ENCODE measurements at regions not wholly inside any gene's neighbourhood (a gene's known extent, or its start where the extent isn't known, plus 50 kb on each side); places are given as distances from the start of the nearest gene placed in this dataset.

- WGBS (ENCODE audit: insufficient coverage): 100% methylated on average over 2 of the region's 2 CpGs
- Histone ChIP-seq H3K9me3 (ENCODE audit: control extremely low read depth in 1 of 5, control insufficient read depth in 4 of 5, insufficient read depth in 2 of 5, low read depth in 1 of 5, low read length in 4 of 5) (peaks cover 0 to 8% (median 2%) of the 10 kb centered on the region in 5 experiments), H3K4me3 (ENCODE audit: control insufficient read depth in 1 of 7, extremely low read depth in 1 of 7, insufficient read depth in 4 of 7, low read depth in 2 of 7, low read length in 6 of 7) (no peak overlapping the region), H3K27ac (ENCODE audit: insufficient read depth in 1 of 2, low read depth in 1 of 2, low read length in 2 of 2, poor library complexity in 1 of 2, severe bottlenecking in 2 of 2) (no peak overlapping the region), H3K27me3 (replicated peaks in 2 of 5; ENCODE audit: control insufficient read depth in 4 of 5, insufficient read depth in 5 of 5, low read length in 4 of 5) (no peaks in the 10 kb centered on the region), H3K36me3 (ENCODE audit: control insufficient read depth in 4 of 4, insufficient read depth in 4 of 4, low read length in 3 of 4) (no peaks in the 10 kb centered on the region), H3K4me1 (ENCODE audit: control extremely low read depth in 1 of 4, control insufficient read depth in 4 of 4, insufficient read depth in 4 of 4, low read length in 3 of 4) (no peaks in the 10 kb centered on the region)
- ChIA-PET CTCF (no interaction called here), POLR2A (no interaction called here)
- no peak for DNase-seq
Measured at GRCh38 chr7:18234519-18234918, 206.9 kb upstream of the PRPS1L1 start.

- Histone ChIP-seq H3K9me3 (ENCODE audit: control extremely low read depth in 1 of 5, control insufficient read depth in 4 of 5, insufficient read depth in 2 of 5, low read depth in 1 of 5, low read length in 4 of 5) (peaks cover 0 to 8% (median 2%) of the 10 kb centered on the region in 5 experiments), H3K27ac (ENCODE audit: insufficient read depth in 1 of 2, low read depth in 1 of 2, low read length in 2 of 2, poor library complexity in 1 of 2, severe bottlenecking in 2 of 2) (no peak overlapping the region), H3K27me3 (replicated peaks in 2 of 5; ENCODE audit: control insufficient read depth in 4 of 5, insufficient read depth in 5 of 5, low read length in 4 of 5) (no peaks in the 10 kb centered on the region), H3K4me1 (ENCODE audit: control extremely low read depth in 1 of 4, control insufficient read depth in 4 of 4, insufficient read depth in 4 of 4, low read length in 3 of 4) (no peaks in the 10 kb centered on the region), H3K4me3 (ENCODE audit: control insufficient read depth in 1 of 7, extremely low read depth in 1 of 7, insufficient read depth in 4 of 7, low read depth in 2 of 7, low read length in 6 of 7) (no peak overlapping the region), H3K36me3 (ENCODE audit: control insufficient read depth in 4 of 4, insufficient read depth in 4 of 4, low read length in 3 of 4) (no peaks in the 10 kb centered on the region)
- ChIA-PET POLR2A (no interaction called here), CTCF (no interaction called here)
- WGBS (ENCODE audit: insufficient coverage): 92% methylated on average over 2 of the region's 2 CpGs
- no peak for DNase-seq
Measured at GRCh38 chr7:18235819-18236218, 208.2 kb upstream of the PRPS1L1 start.

GRCh38 chr7:18239212-18239611 lies 211.6 kb upstream of the PRPS1L1 start:
- CTCF ChIA-PET: no interaction called here
- no peak overlapping the region for H3K4me3 ChIP-seq (ENCODE audit: control insufficient read depth in 1 of 7, extremely low read depth in 1 of 7, insufficient read depth in 4 of 7, low read depth in 2 of 7, low read length in 6 of 7)
- 83% methylated on average over 1 of the region's 3 CpGs for WGBS (ENCODE audit: insufficient coverage)
- no peaks in the 10 kb centered on the region for H3K4me1 ChIP-seq (ENCODE audit: control extremely low read depth in 1 of 4, control insufficient read depth in 4 of 4, insufficient read depth in 4 of 4, low read length in 3 of 4)
- no peaks in the 10 kb centered on the region for H3K36me3 ChIP-seq (ENCODE audit: control insufficient read depth in 4 of 4, insufficient read depth in 4 of 4, low read length in 3 of 4)
- POLR2A ChIA-PET: no interaction called here
- no peak overlapping the region for H3K27ac ChIP-seq (ENCODE audit: insufficient read depth in 1 of 2, low read depth in 1 of 2, low read length in 2 of 2, poor library complexity in 1 of 2, severe bottlenecking in 2 of 2)
- no peaks in the 10 kb centered on the region for H3K27me3 ChIP-seq (replicated peaks in 2 of 5; ENCODE audit: control insufficient read depth in 4 of 5, insufficient read depth in 5 of 5, low read length in 4 of 5)
- DNase-seq: no peak
- peaks cover 0 to 8% (median 2%) of the 10 kb centered on the region in 5 experiments for H3K9me3 ChIP-seq (ENCODE audit: control extremely low read depth in 1 of 5, control insufficient read depth in 4 of 5, insufficient read depth in 2 of 5, low read depth in 1 of 5, low read length in 4 of 5)

GRCh38 chr7:18241543-18242231 lies 214.0 kb upstream of the PRPS1L1 start:
- Histone ChIP-seq H3K27ac (ENCODE audit: insufficient read depth in 1 of 2, low read depth in 1 of 2, low read length in 2 of 2, poor library complexity in 1 of 2, severe bottlenecking in 2 of 2) (no peak overlapping the region), H3K4me3 (ENCODE audit: control insufficient read depth in 1 of 7, extremely low read depth in 1 of 7, insufficient read depth in 4 of 7, low read depth in 2 of 7, low read length in 6 of 7) (no peak overlapping the region), H3K27me3 (replicated peaks in 2 of 5; ENCODE audit: control insufficient read depth in 4 of 5, insufficient read depth in 5 of 5, low read length in 4 of 5) (no peaks in the 10 kb centered on the region), H3K36me3 (ENCODE audit: control insufficient read depth in 4 of 4, insufficient read depth in 4 of 4, low read length in 3 of 4) (no peaks in the 10 kb centered on the region), H3K9me3 (ENCODE audit: control extremely low read depth in 1 of 5, control insufficient read depth in 4 of 5, insufficient read depth in 2 of 5, low read depth in 1 of 5, low read length in 4 of 5) (peaks cover 0 to 13% (median 2%) of the 10 kb centered on the region in 5 experiments), H3K4me1 (ENCODE audit: control extremely low read depth in 1 of 4, control insufficient read depth in 4 of 4, insufficient read depth in 4 of 4, low read length in 3 of 4) (no peaks in the 10 kb centered on the region)
- 94% methylated on average over 2 of the region's 3 CpGs for WGBS (ENCODE audit: insufficient coverage)
- CTCF ChIA-PET: no interaction called here
- DNase-seq: no peak
- POLR2A ChIA-PET: no interaction called here

- DNase-seq: no peak
- Histone ChIP-seq H3K27ac (ENCODE audit: insufficient read depth in 1 of 2, low read depth in 1 of 2, low read length in 2 of 2, poor library complexity in 1 of 2, severe bottlenecking in 2 of 2) (no peak overlapping the region), H3K27me3 (replicated peaks in 2 of 5; ENCODE audit: control insufficient read depth in 4 of 5, insufficient read depth in 5 of 5, low read length in 4 of 5) (no peaks in the 10 kb centered on the region), H3K4me3 (ENCODE audit: control insufficient read depth in 1 of 7, extremely low read depth in 1 of 7, insufficient read depth in 4 of 7, low read depth in 2 of 7, low read length in 6 of 7) (no peak overlapping the region), H3K36me3 (ENCODE audit: control insufficient read depth in 4 of 4, insufficient read depth in 4 of 4, low read length in 3 of 4) (no peaks in the 10 kb centered on the region), H3K9me3 (ENCODE audit: control extremely low read depth in 1 of 5, control insufficient read depth in 4 of 5, insufficient read depth in 2 of 5, low read depth in 1 of 5, low read length in 4 of 5) (peaks cover 0 to 12% (median 3%) of the 10 kb centered on the region in 5 experiments), H3K4me1 (ENCODE audit: control extremely low read depth in 1 of 4, control insufficient read depth in 4 of 4, insufficient read depth in 4 of 4, low read length in 3 of 4) (no peaks in the 10 kb centered on the region)
- 100% methylated on average over 3 of the region's 3 CpGs for WGBS (ENCODE audit: insufficient coverage)
- POLR2A ChIA-PET: no interaction called here
- CTCF ChIA-PET: no interaction called here
Measured at GRCh38 chr7:18243731-18244130, 216.1 kb upstream of the PRPS1L1 start.

GRCh38 chr7:18250133-18250532 lies 222.5 kb upstream of the PRPS1L1 start:
- peaks cover 0 to 36% (median 15%) of the 10 kb centered on the region in 5 experiments for H3K9me3 ChIP-seq (ENCODE audit: control extremely low read depth in 1 of 5, control insufficient read depth in 4 of 5, insufficient read depth in 2 of 5, low read depth in 1 of 5, low read length in 4 of 5)
- H3K4me3 ChIP-seq (ENCODE audit: control insufficient read depth in 1 of 7, extremely low read depth in 1 of 7, insufficient read depth in 4 of 7, low read depth in 2 of 7, low read length in 6 of 7): no peak overlapping the region
- H3K36me3 ChIP-seq (ENCODE audit: control insufficient read depth in 4 of 4, insufficient read depth in 4 of 4, low read length in 3 of 4): no peaks in the 10 kb centered on the region
- DNase-seq: no peak
- CTCF ChIA-PET: no interaction called here
- H3K27ac ChIP-seq (ENCODE audit: insufficient read depth in 1 of 2, low read depth in 1 of 2, low read length in 2 of 2, poor library complexity in 1 of 2, severe bottlenecking in 2 of 2): no peak overlapping the region
- no peaks in the 10 kb centered on the region for H3K27me3 ChIP-seq (replicated peaks in 2 of 5; ENCODE audit: control insufficient read depth in 4 of 5, insufficient read depth in 5 of 5, low read length in 4 of 5)
- POLR2A ChIA-PET: no interaction called here
- H3K4me1 ChIP-seq (ENCODE audit: control extremely low read depth in 1 of 4, control insufficient read depth in 4 of 4, insufficient read depth in 4 of 4, low read length in 3 of 4): no peaks in the 10 kb centered on the region

GRCh38 chr7:18257711-18258110 lies 230.1 kb upstream of the PRPS1L1 start:
- WGBS (ENCODE audit: insufficient coverage): no CpG with 5 or more reads among the region's 2 CpGs
- H3K9me3 ChIP-seq (ENCODE audit: control extremely low read depth in 1 of 5, control insufficient read depth in 4 of 5, insufficient read depth in 2 of 5, low read depth in 1 of 5, low read length in 4 of 5): peaks cover 0 to 28% (median 9%) of the 10 kb centered on the region in 5 experiments
- H3K36me3 ChIP-seq (ENCODE audit: control insufficient read depth in 4 of 4, insufficient read depth in 4 of 4, low read length in 3 of 4): no peaks in the 10 kb centered on the region
- H3K4me3 ChIP-seq (ENCODE audit: control insufficient read depth in 1 of 7, extremely low read depth in 1 of 7, insufficient read depth in 4 of 7, low read depth in 2 of 7, low read length in 6 of 7): no peak overlapping the region
- no peaks in the 10 kb centered on the region for H3K27me3 ChIP-seq (replicated peaks in 2 of 5; ENCODE audit: control insufficient read depth in 4 of 5, insufficient read depth in 5 of 5, low read length in 4 of 5)
- CTCF ChIA-PET: no interaction called here
- H3K4me1 ChIP-seq (ENCODE audit: control extremely low read depth in 1 of 4, control insufficient read depth in 4 of 4, insufficient read depth in 4 of 4, low read length in 3 of 4): no peaks in the 10 kb centered on the region
- H3K27ac ChIP-seq (ENCODE audit: insufficient read depth in 1 of 2, low read depth in 1 of 2, low read length in 2 of 2, poor library complexity in 1 of 2, severe bottlenecking in 2 of 2): no peak overlapping the region
- DNase-seq: no peak
- POLR2A ChIA-PET: no interaction called here

Data from common myeloid progenitor, CD34-positive (primary cell).